Lung (tissue), 11 donors: ENCODE measurements at regions not wholly inside any gene's neighbourhood (a gene's known extent, or its start where the extent isn't known, plus 50 kb on each side); places are given as distances from the start of the nearest gene placed in this dataset.

ENCODE experiments used
- ATAC-seq: fragments of 200-7000 bp; cut with Tn5 transposase; one replicate; pipeline ENCODE4 v1.9.1; 2020; ENCODE audit warnings: moderate number of reproducible peaks; ENCODE audit not compliant: insufficient read depth, low FRiP score
- DNase-seq, 3 donors: peaks; one replicate each; pipeline ENCODE4 v3.0.0-alpha.2; 2013 to 2017
- H3K27ac ChIP-seq, 2 donors: one replicate each; pipeline ENCODE4 v1.5.1; 2013; ENCODE audit warnings: mild to moderate bottlenecking in 2 of 2, moderate library complexity in 2 of 2, control low read depth in 1 of 2, inconsistent platforms in 1 of 2, low read depth in 1 of 2, low read length in 1 of 2
- H3K27me3 ChIP-seq, 3 donors: one replicate each; pipeline ENCODE4 v1.5.1; 2013; ENCODE audit warnings: low read length in 2 of 3; ENCODE audit not compliant: control insufficient read depth in 3 of 3, insufficient read depth in 3 of 3
- H3K36me3 ChIP-seq, 4 donors: one replicate each; pipeline ENCODE4 v1.5.1; 2013; ENCODE audit warnings: low read length in 4 of 4, mild to moderate bottlenecking in 1 of 4, moderate library complexity in 1 of 4; ENCODE audit not compliant: control insufficient read depth in 4 of 4, insufficient read depth in 4 of 4
- H3K4me1 ChIP-seq, 5 donors: one replicate each; pipeline ENCODE4 v1.5.1; 2013; ENCODE audit warnings: low read length in 5 of 5, mild to moderate bottlenecking in 2 of 5, moderate library complexity in 1 of 5; ENCODE audit not compliant: control insufficient read depth in 5 of 5, insufficient read depth in 5 of 5
- H3K4me3 ChIP-seq: one replicate; pipeline ENCODE4 v1.5.1; 2013; ENCODE audit warnings: mild to moderate bottlenecking, control low read depth, moderate library complexity
- H3K9ac ChIP-seq, 2 donors: one replicate each; pipeline ENCODE4 v1.5.1; 2013; ENCODE audit warnings: low read length in 2 of 2, control low read depth in 1 of 2; ENCODE audit not compliant: insufficient read depth in 1 of 2
- H3K9me3 ChIP-seq, 4 donors: one replicate each; pipeline ENCODE4 v1.5.1; 2013; ENCODE audit warnings: low read length in 3 of 4, mild to moderate bottlenecking in 1 of 4, moderate library complexity in 1 of 4; ENCODE audit not compliant: control insufficient read depth in 4 of 4, insufficient read depth in 3 of 4
- WGBS, 2 donors: extraction: QIAGEN DNeasy Blood & Tissue Kit; methylation state at CpG; one replicate each; pipeline ENCODE4 v1.1.7; 2013; 5-methylcytosine and 5-hydroxymethylcytosine counted together
- TF ChIP-seq, protein P1 (sequence below): IDR thresholded peaks from 2 replicates; pipeline ENCODE4 v1.5.1; 2012; ENCODE audit warnings: mild to moderate bottlenecking; ENCODE audit errors: control extremely low read depth, extremely low read depth
- donor health status: control.
- donor health status: control.
- donor health status: Bipolar disorder and iron deficiency.
- donor health status: healthy.
- donor health status: DM: yes; HTN: yes; CAD: no.

GRCh38 chr3:194075088-194075615 is 60.8 kb upstream of the HES1 start:
- no peak for DNase-seq
- WGBS, 2 donors = 81 to 90% methylated on average over 6 of the region's 6 CpGs
- H3K9ac ChIP-seq = no peak overlapping the region

GRCh38 chr3:194075802-194076460 is 60.0 kb upstream of the HES1 start:
- Histone ChIP-seq H3K36me3 (no peaks in the 10 kb centered on the region), H3K4me1 (peaks cover 0 to 40% (median 5%) of the 10 kb centered on the region in 5 donors), H3K27me3 (no peaks in the 10 kb centered on the region), H3K9ac (no peak overlapping the region), H3K4me3 (no peak overlapping the region), H3K27ac (no peak overlapping the region), H3K9me3 (no peaks in the 10 kb centered on the region)
- ATAC-seq = no peak
- TF ChIP-seq, protein P1, sequence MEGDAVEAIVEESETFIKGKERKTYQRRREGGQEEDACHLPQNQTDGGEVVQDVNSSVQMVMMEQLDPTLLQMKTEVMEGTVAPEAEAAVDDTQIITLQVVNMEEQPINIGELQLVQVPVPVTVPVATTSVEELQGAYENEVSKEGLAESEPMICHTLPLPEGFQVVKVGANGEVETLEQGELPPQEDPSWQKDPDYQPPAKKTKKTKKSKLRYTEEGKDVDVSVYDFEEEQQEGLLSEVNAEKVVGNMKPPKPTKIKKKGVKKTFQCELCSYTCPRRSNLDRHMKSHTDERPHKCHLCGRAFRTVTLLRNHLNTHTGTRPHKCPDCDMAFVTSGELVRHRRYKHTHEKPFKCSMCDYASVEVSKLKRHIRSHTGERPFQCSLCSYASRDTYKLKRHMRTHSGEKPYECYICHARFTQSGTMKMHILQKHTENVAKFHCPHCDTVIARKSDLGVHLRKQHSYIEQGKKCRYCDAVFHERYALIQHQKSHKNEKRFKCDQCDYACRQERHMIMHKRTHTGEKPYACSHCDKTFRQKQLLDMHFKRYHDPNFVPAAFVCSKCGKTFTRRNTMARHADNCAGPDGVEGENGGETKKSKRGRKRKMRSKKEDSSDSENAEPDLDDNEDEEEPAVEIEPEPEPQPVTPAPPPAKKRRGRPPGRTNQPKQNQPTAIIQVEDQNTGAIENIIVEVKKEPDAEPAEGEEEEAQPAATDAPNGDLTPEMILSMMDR = no peak
- 76 to 88% methylated on average over 6 of the region's 6 CpGs for WGBS, 2 donors
- DNase-seq = no peak

More at GRCh38 chr3:194075088-194075615, 60.8 kb upstream of the HES1 start:
- ATAC-seq = no peak
- no peaks in the 10 kb centered on the region for H3K27me3 ChIP-seq
- TF ChIP-seq, protein P1 = no peak
- no peak overlapping the region for H3K4me3 ChIP-seq
- no peak overlapping the region for H3K27ac ChIP-seq
- H3K4me1 ChIP-seq = peaks cover 0 to 39% (median 7%) of the 10 kb centered on the region in 5 donors
- H3K36me3 ChIP-seq = no peaks in the 10 kb centered on the region
- H3K9me3 ChIP-seq = no peaks in the 10 kb centered on the region

DNA sequence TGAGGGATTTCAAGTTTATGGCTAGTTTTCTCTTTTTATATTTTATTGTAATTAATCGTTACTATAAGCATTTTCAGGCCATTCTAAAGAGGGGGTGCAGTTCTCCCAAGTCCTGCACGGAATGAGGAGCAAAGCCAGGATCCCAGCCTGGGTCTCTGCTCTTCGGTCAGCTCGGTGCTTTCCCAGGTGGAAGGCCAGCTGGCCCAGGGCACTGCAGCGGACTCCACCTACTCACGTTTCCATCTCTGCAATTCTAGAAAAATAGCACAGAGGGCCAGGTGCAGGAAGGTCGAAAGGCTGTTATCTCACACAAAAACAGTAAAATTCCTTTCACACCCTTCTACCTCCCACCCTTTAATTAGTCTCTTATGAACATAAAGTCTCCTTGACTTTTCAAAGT is 59.5 kb upstream of the HES1 start:
- DNase-seq (no peak), ATAC-seq (no peak)
- 79 to 92% methylated on average over 7 of the region's 7 CpGs for WGBS, 2 donors
- no peaks in the 10 kb centered on the region for H3K27me3 ChIP-seq
- no peak overlapping the region for H3K9ac ChIP-seq
- TF ChIP-seq, protein P1 = no peak
- peaks cover 0 to 37% (median 3%) of the 10 kb centered on the region in 5 donors for H3K4me1 ChIP-seq
- H3K27ac ChIP-seq = no peak overlapping the region
- no peak overlapping the region for H3K4me3 ChIP-seq
- H3K9me3 ChIP-seq = no peaks in the 10 kb centered on the region
- no peaks in the 10 kb centered on the region for H3K36me3 ChIP-seq

DNA sequence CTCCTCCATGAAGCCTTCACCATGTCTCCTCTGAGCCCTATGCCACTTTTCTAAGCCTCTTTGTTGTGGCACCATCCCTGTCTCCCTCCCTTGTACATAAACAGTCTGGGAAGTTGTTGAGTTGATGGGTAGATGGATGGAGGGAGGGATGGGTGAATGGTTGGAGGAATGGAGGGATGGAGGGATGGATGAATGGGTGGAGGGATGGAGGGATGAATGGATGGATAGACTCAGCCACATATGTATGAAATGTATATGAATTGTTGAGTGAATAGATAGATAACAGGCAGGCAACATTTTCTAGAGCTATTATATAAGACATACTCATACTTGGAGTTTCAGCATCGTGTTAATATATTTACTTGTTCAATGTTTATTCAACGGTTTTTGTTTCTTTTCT is 58.3 kb upstream of the HES1 start:
- Histone ChIP-seq H3K27ac (no peak overlapping the region), H3K4me3 (no peak overlapping the region), H3K36me3 (no peaks in the 10 kb centered on the region), H3K9ac (no peak overlapping the region), H3K27me3 (no peaks in the 10 kb centered on the region), H3K9me3 (no peaks in the 10 kb centered on the region), H3K4me1 (peaks cover 0 to 32% (median 2%) of the 10 kb centered on the region in 5 donors)
- ATAC-seq = no peak
- DNase-seq = no peak
- 84 to 87% methylated on average over 2 of the region's 2 CpGs for WGBS, 2 donors
- TF ChIP-seq, protein P1 = no peak
